Parathyroid adenoma (tissue), 2 donors: ENCODE measurements at regions not wholly inside any gene's neighbourhood (a gene's known extent, or its start where the extent isn't known, plus 50 kb on each side); places are given as distances from the start of the nearest gene placed in this dataset.

Experiments used
- H2AFZ ChIP-seq: fragments of 300-600 bp; sonication (generic); one replicate; pipeline ENCODE4 v1.7.0; 2017; ENCODE audit warnings: antibody characterized with exemption, mild to moderate bottlenecking
- H3K27ac ChIP-seq: fragments of 300-600 bp; sonication (generic); one replicate; pipeline ENCODE4 v1.7.0; 2017
- H3K27me3 ChIP-seq: fragments of 300-600 bp; sonication (generic); one replicate; pipeline ENCODE4 v1.7.0; 2017; ENCODE audit warnings: low read length; ENCODE audit not compliant: control insufficient read depth, insufficient read depth
- H3K36me3 ChIP-seq: fragments of 300-600 bp; sonication (generic); one replicate; pipeline ENCODE4 v1.7.0; 2017; ENCODE audit warnings: low read length; ENCODE audit not compliant: control insufficient read depth, insufficient read depth
- H3K4me1 ChIP-seq: fragments of 300-600 bp; sonication (generic); one replicate; pipeline ENCODE4 v1.7.0; 2017; ENCODE audit warnings: control low read depth
- H3K4me2 ChIP-seq: fragments of 300-600 bp; sonication (generic); one replicate; pipeline ENCODE4 v1.7.0; 2017; ENCODE audit warnings: low read length
- H3K4me3 ChIP-seq: fragments of 300-600 bp; sonication (generic); one replicate; pipeline ENCODE4 v1.7.0; 2017; ENCODE audit warnings: low read depth, low read length
- H3K79me2 ChIP-seq: fragments of 300-600 bp; sonication (generic); one replicate; pipeline ENCODE4 v1.7.0; 2017; ENCODE audit warnings: control low read depth
- H3K9ac ChIP-seq: fragments of 300-600 bp; sonication (generic); one replicate; pipeline ENCODE4 v1.7.0; 2017; ENCODE audit warnings: mild to moderate bottlenecking
- H3K9me3 ChIP-seq: fragments of 300-600 bp; sonication (generic); one replicate; pipeline ENCODE4 v1.7.0; 2017; ENCODE audit warnings: low read length; ENCODE audit not compliant: control insufficient read depth
- TF ChIP-seq, protein P1 (sequence below): fragments of 300-600 bp; sonication (generic); IDR thresholded peaks from one replicate; pipeline ENCODE4 v1.7.0; 2017; ENCODE audit warnings: antibody characterized with exemption, mild to moderate bottlenecking
- donor health status: primary hyperparathyroidism.

DNA sequence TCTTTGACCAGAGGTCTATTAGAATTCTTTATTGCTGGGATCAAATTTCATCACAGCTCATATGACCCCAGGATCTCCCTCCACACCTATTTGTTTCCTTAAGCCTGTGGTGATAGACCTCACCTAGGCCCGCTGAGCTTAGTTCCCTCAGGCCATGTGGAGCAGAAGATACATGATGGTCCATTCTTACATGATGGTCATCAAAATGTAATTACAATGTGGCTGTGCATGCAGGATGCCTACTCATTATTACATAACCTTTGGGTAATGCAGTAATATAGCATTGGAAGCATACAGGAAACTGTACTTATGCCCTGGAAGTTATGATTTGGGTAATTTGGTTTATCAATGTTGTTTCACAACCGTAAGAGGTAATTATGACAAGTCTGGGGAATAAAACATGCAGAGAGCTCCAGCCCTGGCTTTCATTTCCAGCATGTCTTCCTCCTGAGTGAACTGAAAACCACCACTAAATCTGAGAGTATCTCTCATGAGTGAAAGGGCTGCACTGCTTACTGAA lies 67.0 kb upstream of the AGA start:
- no peaks in the 10 kb centered on the region for H3K79me2 ChIP-seq
- TF ChIP-seq, protein P1, sequence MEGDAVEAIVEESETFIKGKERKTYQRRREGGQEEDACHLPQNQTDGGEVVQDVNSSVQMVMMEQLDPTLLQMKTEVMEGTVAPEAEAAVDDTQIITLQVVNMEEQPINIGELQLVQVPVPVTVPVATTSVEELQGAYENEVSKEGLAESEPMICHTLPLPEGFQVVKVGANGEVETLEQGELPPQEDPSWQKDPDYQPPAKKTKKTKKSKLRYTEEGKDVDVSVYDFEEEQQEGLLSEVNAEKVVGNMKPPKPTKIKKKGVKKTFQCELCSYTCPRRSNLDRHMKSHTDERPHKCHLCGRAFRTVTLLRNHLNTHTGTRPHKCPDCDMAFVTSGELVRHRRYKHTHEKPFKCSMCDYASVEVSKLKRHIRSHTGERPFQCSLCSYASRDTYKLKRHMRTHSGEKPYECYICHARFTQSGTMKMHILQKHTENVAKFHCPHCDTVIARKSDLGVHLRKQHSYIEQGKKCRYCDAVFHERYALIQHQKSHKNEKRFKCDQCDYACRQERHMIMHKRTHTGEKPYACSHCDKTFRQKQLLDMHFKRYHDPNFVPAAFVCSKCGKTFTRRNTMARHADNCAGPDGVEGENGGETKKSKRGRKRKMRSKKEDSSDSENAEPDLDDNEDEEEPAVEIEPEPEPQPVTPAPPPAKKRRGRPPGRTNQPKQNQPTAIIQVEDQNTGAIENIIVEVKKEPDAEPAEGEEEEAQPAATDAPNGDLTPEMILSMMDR: no peak
- no peak overlapping the region for H3K27ac ChIP-seq
- no peaks in the 10 kb centered on the region for H3K9me3 ChIP-seq
- H3K27me3 ChIP-seq: no peaks in the 10 kb centered on the region
- no peak overlapping the region for H3K4me3 ChIP-seq
- H3K36me3 ChIP-seq: no peaks in the 10 kb centered on the region
- H3K4me1 ChIP-seq: no peaks in the 10 kb centered on the region
- H3K9ac ChIP-seq: no peak overlapping the region
- H3K4me2 ChIP-seq: no peak overlapping the region
- no peak overlapping the region for H2AFZ ChIP-seq

DNA sequence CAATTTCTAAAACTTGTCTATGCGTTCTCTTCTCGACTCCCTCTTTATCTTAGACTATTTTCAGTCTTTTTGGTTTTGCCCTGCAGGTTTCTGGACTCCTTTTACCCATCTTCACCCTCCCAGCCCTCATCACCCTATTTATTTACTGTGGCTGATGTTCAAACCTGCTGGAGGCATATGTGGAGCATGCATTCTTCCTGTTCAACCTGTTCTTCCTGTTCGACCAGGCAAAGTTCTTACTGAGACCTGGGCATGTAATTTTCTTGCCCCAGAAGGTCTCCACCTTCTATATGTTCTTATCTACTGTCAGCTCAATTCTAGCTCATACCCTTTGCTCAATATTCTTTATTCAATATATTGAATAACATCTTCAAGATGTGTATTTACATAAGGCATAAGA lies 69.4 kb upstream of the AGA start:
- Histone ChIP-seq H3K27ac (no peak overlapping the region), H3K79me2 (no peaks in the 10 kb centered on the region), H3K9ac (no peak overlapping the region)

DNA sequence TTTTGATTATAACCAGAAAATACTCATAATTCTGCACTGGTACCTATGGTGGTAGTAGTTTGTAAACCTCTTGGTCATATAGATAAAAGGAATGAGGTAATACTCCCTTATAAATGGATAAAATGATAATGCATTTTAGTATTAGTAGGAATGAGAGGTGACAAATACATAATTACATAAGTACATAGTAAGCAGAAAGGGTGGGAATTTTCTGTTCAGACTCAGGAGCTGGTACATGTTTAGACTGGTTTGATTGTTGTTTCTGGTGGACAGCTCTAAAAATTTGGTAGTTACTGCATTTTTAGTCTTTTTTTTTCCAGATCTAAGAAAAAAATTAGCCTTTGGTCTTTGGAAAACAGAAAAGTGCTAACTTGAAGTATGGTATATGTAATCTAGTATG lies 70.4 kb upstream of the AGA start:
- H3K4me1 ChIP-seq: no peaks in the 10 kb centered on the region
- TF ChIP-seq, protein P1: no peak
- H3K36me3 ChIP-seq: no peaks in the 10 kb centered on the region
- H3K9ac ChIP-seq: no peak overlapping the region
- H3K4me3 ChIP-seq: no peak overlapping the region
- H3K27ac ChIP-seq: no peak overlapping the region
- H3K27me3 ChIP-seq: no peaks in the 10 kb centered on the region
- no peaks in the 10 kb centered on the region for H3K79me2 ChIP-seq
- no peaks in the 10 kb centered on the region for H3K9me3 ChIP-seq
- no peak overlapping the region for H2AFZ ChIP-seq
- H3K4me2 ChIP-seq: no peak overlapping the region

More for the DNA sequence above, 69.4 kb upstream of the AGA start:
- no peak overlapping the region for H3K4me2 ChIP-seq
- H3K4me1 ChIP-seq: no peaks in the 10 kb centered on the region
- TF ChIP-seq, protein P1: no peak
- no peaks in the 10 kb centered on the region for H3K9me3 ChIP-seq
- H3K36me3 ChIP-seq: no peaks in the 10 kb centered on the region
- no peak overlapping the region for H2AFZ ChIP-seq
- H3K4me3 ChIP-seq: no peak overlapping the region
- H3K27me3 ChIP-seq: no peaks in the 10 kb centered on the region

DNA sequence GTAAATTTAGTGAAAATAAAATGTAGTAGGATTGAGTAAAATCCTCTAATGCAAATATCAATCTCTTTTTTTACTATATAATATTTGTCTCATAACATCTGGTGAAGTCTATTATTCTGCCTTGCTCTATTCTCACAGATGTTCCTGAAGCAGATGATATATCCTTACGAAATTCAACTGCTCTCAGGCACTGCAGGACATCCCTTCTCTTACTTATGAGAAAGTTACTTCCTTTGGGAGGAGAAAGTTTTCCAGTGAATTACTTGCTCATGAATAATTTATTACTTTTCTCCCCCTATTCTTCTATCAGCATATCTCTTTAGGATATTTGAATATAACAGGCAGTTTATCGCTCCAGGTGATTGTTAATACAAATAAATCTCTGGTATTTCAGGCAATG lies 75.6 kb upstream of the AGA start:
- H3K4me3 ChIP-seq: no peak overlapping the region
- H3K79me2 ChIP-seq: no peaks in the 10 kb centered on the region
- H3K27me3 ChIP-seq: no peaks in the 10 kb centered on the region
- no peak overlapping the region for H2AFZ ChIP-seq
- H3K4me2 ChIP-seq: no peak overlapping the region
- TF ChIP-seq, protein P1: no peak
- H3K9me3 ChIP-seq: no peaks in the 10 kb centered on the region
- no peak overlapping the region for H3K27ac ChIP-seq
- H3K9ac ChIP-seq: no peak overlapping the region
- H3K36me3 ChIP-seq: no peaks in the 10 kb centered on the region
- H3K4me1 ChIP-seq: no peaks in the 10 kb centered on the region

DNA sequence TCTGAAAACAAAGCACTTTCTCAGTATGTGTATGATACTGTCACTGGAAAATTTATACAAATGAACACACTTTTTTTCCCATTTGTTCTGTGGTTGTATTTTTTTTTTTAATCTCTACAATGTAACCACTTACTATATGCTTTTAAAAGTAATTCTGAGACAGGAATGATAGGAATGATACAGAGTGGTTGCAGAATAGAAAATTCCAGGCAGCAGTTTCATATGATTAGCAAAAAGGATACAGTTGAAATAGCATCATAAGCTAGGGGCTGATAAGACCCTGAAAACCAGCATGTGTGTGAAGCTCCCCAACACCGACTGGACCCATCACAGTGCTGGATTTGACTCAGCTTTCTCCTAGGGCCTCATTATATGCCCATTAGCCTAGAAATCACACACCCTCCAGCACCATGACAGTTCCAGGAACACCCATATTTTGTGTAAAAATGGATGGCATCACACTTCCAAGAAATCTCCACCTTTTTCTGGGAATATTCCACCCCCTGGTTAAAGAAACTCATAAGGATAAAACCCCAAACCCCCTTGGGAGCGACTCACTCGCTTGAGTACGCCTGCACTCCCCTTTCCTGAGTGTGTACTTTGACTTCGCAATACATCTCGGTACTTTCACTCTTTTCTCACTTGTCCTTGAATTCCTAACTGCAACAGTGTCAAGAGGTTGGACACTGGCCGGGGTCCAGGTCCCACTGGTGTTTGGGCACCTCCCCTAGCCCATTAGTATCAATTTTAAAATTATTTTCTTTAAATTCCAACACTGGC lies 77.4 kb upstream of the AGA start:
- Histone ChIP-seq H3K27me3 (no peaks in the 10 kb centered on the region), H3K4me2 (no peak overlapping the region), H3K27ac (no peak overlapping the region), H3K79me2 (no peaks in the 10 kb centered on the region), H2AFZ (no peak overlapping the region), H3K9me3 (no peaks in the 10 kb centered on the region), H3K9ac (no peak overlapping the region), H3K4me1 (no peaks in the 10 kb centered on the region), H3K36me3 (no peaks in the 10 kb centered on the region), H3K4me3 (no peak overlapping the region)
- TF ChIP-seq, protein P1: no peak
